ENCODE measurements at regions not wholly inside any gene's neighbourhood (a gene's known extent, or its start where the extent isn't known, plus 50 kb on each side); places are given as distances from the start of the nearest gene placed in this dataset.

- Histone ChIP-seq H2BK5ac (ENCODE audit: low read length) (no peak overlapping the region), H3K4me3 (ENCODE audit: low read length) (no peak overlapping the region), H3K4ac (ENCODE audit: low read depth, low read length) (no peak overlapping the region), H3K36me3 (ENCODE audit: control insufficient read depth, insufficient read depth, low read length) (no peaks in the 10 kb centered on the region), H3K23ac (ENCODE audit: low read length) (no peak overlapping the region), H3K9ac (ENCODE audit: low read length) (no peak overlapping the region), H3K4me1 (ENCODE audit: control insufficient read depth, low read depth, low read length) (no peaks in the 10 kb centered on the region), H2AK5ac (ENCODE audit: low read length) (no peak overlapping the region), H3K27me3 (ENCODE audit: insufficient read depth, low read length, poor library complexity) (no peaks in the 10 kb centered on the region), H3K79me1 (ENCODE audit: low read length) (no peaks in the 10 kb centered on the region), H2BK120ac (ENCODE audit: low read depth, low read length) (no peak overlapping the region), H3K4me2 (ENCODE audit: low read length) (no peak overlapping the region), H3K27ac (ENCODE audit: low read depth, low read length) (no peak overlapping the region), H4K8ac (ENCODE audit: low read depth, low read length) (no peak overlapping the region), H3K18ac (ENCODE audit: low read length) (no peak overlapping the region), H2BK15ac (replicated peaks; ENCODE audit: low read depth) (no peak overlapping the region), H4K5ac (ENCODE audit: low read length) (no peak overlapping the region), H3K79me2 (ENCODE audit: control insufficient read depth, insufficient read depth, low read length) (no peaks in the 10 kb centered on the region), H3K56ac (ENCODE audit: low read length) (no peak overlapping the region)
- DNase-seq, result no peak
- WGBS (ENCODE audit: extremely low coverage, insufficient coverage, low lambda C conversion rate), result no CpG with 5 or more reads among the region's 3 CpGs
Observed at GRCh38 chr12:67539946-67540345, 108.6 kb upstream of the DYRK2 start.

- H3K4ac ChIP-seq (ENCODE audit: low read depth, low read length), result no peak overlapping the region
- no peaks in the 10 kb centered on the region for H3K79me2 ChIP-seq (ENCODE audit: control insufficient read depth, insufficient read depth, low read length)
- H3K27ac ChIP-seq (ENCODE audit: low read depth, low read length), result no peak overlapping the region
Observed at GRCh38 chr12:67540920-67541624, 107.5 kb upstream of the DYRK2 start.

GRCh38 chr12:67541625-67541991, 106.9 kb upstream of the DYRK2 start:
- Histone ChIP-seq H3K79me1 (ENCODE audit: low read length) (no peaks in the 10 kb centered on the region), H4K5ac (ENCODE audit: low read length) (no peak overlapping the region), H3K9ac (ENCODE audit: low read length) (no peak overlapping the region), H3K4me2 (ENCODE audit: low read length) (no peak overlapping the region), H3K36me3 (ENCODE audit: control insufficient read depth, insufficient read depth, low read length) (no peaks in the 10 kb centered on the region), H2BK15ac (replicated peaks; ENCODE audit: low read depth) (no peak overlapping the region), H3K18ac (ENCODE audit: low read length) (no peak overlapping the region), H3K27me3 (ENCODE audit: insufficient read depth, low read length, poor library complexity) (no peaks in the 10 kb centered on the region), H3K4me1 (ENCODE audit: control insufficient read depth, low read depth, low read length) (no peaks in the 10 kb centered on the region), H2BK5ac (ENCODE audit: low read length) (no peak overlapping the region), H3K79me2 (ENCODE audit: control insufficient read depth, insufficient read depth, low read length) (no peaks in the 10 kb centered on the region), H3K4me3 (ENCODE audit: low read length) (no peak overlapping the region), H3K27ac (ENCODE audit: low read depth, low read length) (no peak overlapping the region), H3K4ac (ENCODE audit: low read depth, low read length) (no peak overlapping the region), H2AK5ac (ENCODE audit: low read length) (no peak overlapping the region), H3K23ac (ENCODE audit: low read length) (no peak overlapping the region), H4K8ac (ENCODE audit: low read depth, low read length) (no peak overlapping the region), H3K56ac (ENCODE audit: low read length) (no peak overlapping the region), H2BK120ac (ENCODE audit: low read depth, low read length) (no peak overlapping the region)
- no peak for DNase-seq
- 100% methylated on average over 2 of the region's 3 CpGs for WGBS (ENCODE audit: extremely low coverage, insufficient coverage, low lambda C conversion rate)

More at GRCh38 chr12:67540920-67541624, 107.5 kb upstream of the DYRK2 start:
- H2AK5ac ChIP-seq (ENCODE audit: low read length), result no peak overlapping the region
- no peak overlapping the region for H2BK120ac ChIP-seq (ENCODE audit: low read depth, low read length)
- no peak overlapping the region for H3K56ac ChIP-seq (ENCODE audit: low read length)
- no peak overlapping the region for H4K8ac ChIP-seq (ENCODE audit: low read depth, low read length)
- H3K23ac ChIP-seq (ENCODE audit: low read length), result no peak overlapping the region
- no peak overlapping the region for H3K4me3 ChIP-seq (ENCODE audit: low read length)
- no peaks in the 10 kb centered on the region for H3K36me3 ChIP-seq (ENCODE audit: control insufficient read depth, insufficient read depth, low read length)
- no peaks in the 10 kb centered on the region for H3K4me1 ChIP-seq (ENCODE audit: control insufficient read depth, low read depth, low read length)
- no peak overlapping the region for H4K5ac ChIP-seq (ENCODE audit: low read length)
- H3K9ac ChIP-seq (ENCODE audit: low read length), result no peak overlapping the region
- H3K79me1 ChIP-seq (ENCODE audit: low read length), result no peaks in the 10 kb centered on the region
- H2BK15ac ChIP-seq (replicated peaks; ENCODE audit: low read depth), result no peak overlapping the region
- no peak for DNase-seq
- no CpG with 5 or more reads among the region's 8 CpGs for WGBS (ENCODE audit: extremely low coverage, insufficient coverage, low lambda C conversion rate)
- H3K18ac ChIP-seq (ENCODE audit: low read length), result no peak overlapping the region
- no peak overlapping the region for H2BK5ac ChIP-seq (ENCODE audit: low read length)
- H3K4me2 ChIP-seq (ENCODE audit: low read length), result no peak overlapping the region
- H3K27me3 ChIP-seq (ENCODE audit: insufficient read depth, low read length, poor library complexity), result no peaks in the 10 kb centered on the region

- Histone ChIP-seq H3K4me2 (ENCODE audit: low read length) (no peak overlapping the region), H3K4me3 (ENCODE audit: low read length) (no peak overlapping the region), H2BK15ac (replicated peaks; ENCODE audit: low read depth) (no peak overlapping the region), H4K8ac (ENCODE audit: low read depth, low read length) (no peak overlapping the region), H3K9ac (ENCODE audit: low read length) (no peak overlapping the region), H3K79me2 (ENCODE audit: control insufficient read depth, insufficient read depth, low read length) (no peaks in the 10 kb centered on the region), H3K27ac (ENCODE audit: low read depth, low read length) (no peak overlapping the region), H2BK5ac (ENCODE audit: low read length) (no peak overlapping the region), H3K56ac (ENCODE audit: low read length) (no peak overlapping the region), H4K5ac (ENCODE audit: low read length) (no peak overlapping the region), H3K4me1 (ENCODE audit: control insufficient read depth, low read depth, low read length) (no peaks in the 10 kb centered on the region), H2AK5ac (ENCODE audit: low read length) (no peak overlapping the region), H3K79me1 (ENCODE audit: low read length) (no peaks in the 10 kb centered on the region), H3K23ac (ENCODE audit: low read length) (no peak overlapping the region), H2BK120ac (ENCODE audit: low read depth, low read length) (no peak overlapping the region), H3K18ac (ENCODE audit: low read length) (no peak overlapping the region), H3K27me3 (ENCODE audit: insufficient read depth, low read length, poor library complexity) (no peaks in the 10 kb centered on the region), H3K36me3 (ENCODE audit: control insufficient read depth, insufficient read depth, low read length) (no peaks in the 10 kb centered on the region), H3K4ac (ENCODE audit: low read depth, low read length) (no peak overlapping the region)
- no peak for DNase-seq
- WGBS (ENCODE audit: extremely low coverage, insufficient coverage, low lambda C conversion rate), result no CpG with 5 or more reads among the region's 7 CpGs
Observed at GRCh38 chr12:67543021-67543770, 105.3 kb upstream of the DYRK2 start.

GRCh38 chr12:67545298-67545697, 103.2 kb upstream of the DYRK2 start:
- no peak overlapping the region for H3K9ac ChIP-seq (ENCODE audit: low read length)
- WGBS (ENCODE audit: extremely low coverage, insufficient coverage, low lambda C conversion rate), result no CpG with 5 or more reads among the region's 8 CpGs
- H3K18ac ChIP-seq (ENCODE audit: low read length), result no peak overlapping the region
- H3K4ac ChIP-seq (ENCODE audit: low read depth, low read length), result no peak overlapping the region
- no peak overlapping the region for H2BK5ac ChIP-seq (ENCODE audit: low read length)
- no peaks in the 10 kb centered on the region for H3K4me1 ChIP-seq (ENCODE audit: control insufficient read depth, low read depth, low read length)
- H2BK120ac ChIP-seq (ENCODE audit: low read depth, low read length), result no peak overlapping the region
- no peaks in the 10 kb centered on the region for H3K79me1 ChIP-seq (ENCODE audit: low read length)
- no peaks in the 10 kb centered on the region for H3K36me3 ChIP-seq (ENCODE audit: control insufficient read depth, insufficient read depth, low read length)
- H3K4me3 ChIP-seq (ENCODE audit: low read length), result no peak overlapping the region
- H2AK5ac ChIP-seq (ENCODE audit: low read length), result no peak overlapping the region
- H4K5ac ChIP-seq (ENCODE audit: low read length), result no peak overlapping the region
- H2BK15ac ChIP-seq (replicated peaks; ENCODE audit: low read depth), result no peak overlapping the region
- DNase-seq, result no peak
- no peak overlapping the region for H3K4me2 ChIP-seq (ENCODE audit: low read length)
- H3K27ac ChIP-seq (ENCODE audit: low read depth, low read length), result no peak overlapping the region
- no peaks in the 10 kb centered on the region for H3K27me3 ChIP-seq (ENCODE audit: insufficient read depth, low read length, poor library complexity)
- no peak overlapping the region for H4K8ac ChIP-seq (ENCODE audit: low read depth, low read length)
- H3K56ac ChIP-seq (ENCODE audit: low read length), result no peak overlapping the region
- no peaks in the 10 kb centered on the region for H3K79me2 ChIP-seq (ENCODE audit: control insufficient read depth, insufficient read depth, low read length)
- no peak overlapping the region for H3K23ac ChIP-seq (ENCODE audit: low read length)

All from mesendoderm (in vitro differentiated cells).